ENCODE measurements at regions not wholly inside any gene's neighbourhood (a gene's known extent, or its start where the extent isn't known, plus 50 kb on each side); places are given as distances from the start of the nearest gene placed in this dataset.
A peak's percentile ranks its signal among the peaks of the same experiment; 100 is the strongest.

DNA sequence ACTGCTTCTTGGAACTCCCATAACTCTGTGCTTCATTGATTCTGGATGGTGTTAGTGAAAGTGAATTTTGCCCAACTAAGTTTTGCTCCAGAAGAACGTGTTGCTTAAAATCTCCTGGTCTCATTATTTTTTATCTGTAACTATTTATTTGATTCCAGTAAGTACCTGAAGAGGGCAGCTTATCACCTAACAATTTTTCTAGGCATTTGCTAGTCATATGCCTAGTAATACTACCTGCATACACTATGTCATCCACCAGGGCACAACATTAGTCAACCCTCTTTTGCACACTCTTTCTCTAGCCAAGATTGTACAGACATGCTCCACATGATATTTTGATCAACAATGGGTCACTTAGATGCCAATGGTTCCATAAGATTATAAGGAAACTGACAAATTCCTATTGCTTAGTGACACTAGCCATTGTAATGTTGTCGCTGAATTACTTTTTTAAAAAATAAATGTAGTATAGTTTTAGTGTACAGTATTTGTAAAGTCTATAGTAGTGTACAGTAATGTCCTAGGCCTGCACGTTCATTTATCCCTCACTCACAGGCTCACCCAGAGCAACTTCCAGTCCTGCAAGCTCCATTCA, 499.9 kb upstream of the AADAT start:
- TF ChIP-seq, protein P1, sequence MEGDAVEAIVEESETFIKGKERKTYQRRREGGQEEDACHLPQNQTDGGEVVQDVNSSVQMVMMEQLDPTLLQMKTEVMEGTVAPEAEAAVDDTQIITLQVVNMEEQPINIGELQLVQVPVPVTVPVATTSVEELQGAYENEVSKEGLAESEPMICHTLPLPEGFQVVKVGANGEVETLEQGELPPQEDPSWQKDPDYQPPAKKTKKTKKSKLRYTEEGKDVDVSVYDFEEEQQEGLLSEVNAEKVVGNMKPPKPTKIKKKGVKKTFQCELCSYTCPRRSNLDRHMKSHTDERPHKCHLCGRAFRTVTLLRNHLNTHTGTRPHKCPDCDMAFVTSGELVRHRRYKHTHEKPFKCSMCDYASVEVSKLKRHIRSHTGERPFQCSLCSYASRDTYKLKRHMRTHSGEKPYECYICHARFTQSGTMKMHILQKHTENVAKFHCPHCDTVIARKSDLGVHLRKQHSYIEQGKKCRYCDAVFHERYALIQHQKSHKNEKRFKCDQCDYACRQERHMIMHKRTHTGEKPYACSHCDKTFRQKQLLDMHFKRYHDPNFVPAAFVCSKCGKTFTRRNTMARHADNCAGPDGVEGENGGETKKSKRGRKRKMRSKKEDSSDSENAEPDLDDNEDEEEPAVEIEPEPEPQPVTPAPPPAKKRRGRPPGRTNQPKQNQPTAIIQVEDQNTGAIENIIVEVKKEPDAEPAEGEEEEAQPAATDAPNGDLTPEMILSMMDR (IDR thresholded peaks at IDR 0.05; ENCODE audit: unreplicated experiment): peak; percentile 34
- intact Hi-C loops (cut with micrococcal nuclease): loop anchor here (1.0 to 10.0 kb wide), 5 partner anchors 264 to 1613 kb away; no protein-coding TSS in a partner anchor
- Mint-ChIP-seq H3K36me3 (ENCODE audit: insufficient read depth, unreplicated experiment) (no peaks in the 10 kb centered on the region), H3K4me1 (ENCODE audit: insufficient read depth, unreplicated experiment) (no peaks in the 10 kb centered on the region), H3K9me3 (ENCODE audit: unreplicated experiment) (no peaks in the 10 kb centered on the region), H3K4me3 (ENCODE audit: unreplicated experiment) (no peak overlapping the region), H3K27ac (ENCODE audit: low read depth, unreplicated experiment) (no peak overlapping the region), H3K27me3 (ENCODE audit: insufficient read depth, unreplicated experiment) (no peaks in the 10 kb centered on the region)
- ChIA-PET CTCF (interaction anchor here (0.6 to 12.9 kb wide), 25 partner anchors 13 to 1612 kb away, joined by 3 to 110 read pairs (median 4); no protein-coding TSS in a partner anchor), POLR2A (interaction anchor here (0.6 to 1.3 kb wide), 3 partner anchors 10 to 502 kb away, joined by 3 to 4 read pairs (median 3); no protein-coding TSS in a partner anchor)
- peak; percentile 61 for DNase-seq (ENCODE audit: unreplicated experiment)
- BruUV-seq (replicated peaks): no TSS peak

DNA sequence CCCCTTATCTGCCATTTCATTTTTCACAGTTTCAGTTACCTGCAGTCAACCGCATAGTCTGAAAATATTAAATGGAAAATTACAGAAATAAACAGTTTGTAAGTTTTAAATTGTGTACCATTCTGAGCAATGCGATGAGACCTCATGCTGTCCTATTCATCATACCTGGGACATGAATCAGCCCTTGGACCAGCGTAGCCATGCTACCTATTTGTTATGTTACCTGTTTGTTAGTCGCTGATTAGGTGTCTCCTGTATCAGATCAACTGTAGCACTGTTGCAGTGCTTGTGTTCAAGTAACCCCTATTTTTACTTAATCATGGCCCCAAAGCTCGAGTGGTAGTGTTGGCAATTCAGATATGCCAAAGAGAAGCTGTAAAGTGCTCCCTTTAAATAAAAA, 492.2 kb upstream of the AADAT start:
- intact Hi-C loops (cut with micrococcal nuclease): loop anchor here (10.0 kb wide), 1 partner anchor 1203 kb away; no protein-coding TSS in a partner anchor
- DNase-seq (ENCODE audit: unreplicated experiment): no peak
- no peaks in the 10 kb centered on the region for H3K27me3 Mint-ChIP-seq (ENCODE audit: insufficient read depth, unreplicated experiment)
- ChIA-PET CTCF (no interaction called here), POLR2A (interaction anchor here (0.6 kb wide), 1 partner anchor 243 kb away, joined by 3 read pairs; no protein-coding TSS in a partner anchor)
- H3K36me3 Mint-ChIP-seq (ENCODE audit: insufficient read depth, unreplicated experiment): no peaks in the 10 kb centered on the region
- H3K4me3 Mint-ChIP-seq (ENCODE audit: unreplicated experiment): no peak overlapping the region
- TF ChIP-seq, protein P1 (IDR thresholded peaks at IDR 0.05; ENCODE audit: unreplicated experiment): no peak
- peaks cover 9% of the 10 kb centered on the region for H3K9me3 Mint-ChIP-seq (ENCODE audit: unreplicated experiment)
- BruUV-seq (replicated peaks): no TSS peak
- no peaks in the 10 kb centered on the region for H3K4me1 Mint-ChIP-seq (ENCODE audit: insufficient read depth, unreplicated experiment)
- H3K27ac Mint-ChIP-seq (ENCODE audit: low read depth, unreplicated experiment): no peak overlapping the region

DNA sequence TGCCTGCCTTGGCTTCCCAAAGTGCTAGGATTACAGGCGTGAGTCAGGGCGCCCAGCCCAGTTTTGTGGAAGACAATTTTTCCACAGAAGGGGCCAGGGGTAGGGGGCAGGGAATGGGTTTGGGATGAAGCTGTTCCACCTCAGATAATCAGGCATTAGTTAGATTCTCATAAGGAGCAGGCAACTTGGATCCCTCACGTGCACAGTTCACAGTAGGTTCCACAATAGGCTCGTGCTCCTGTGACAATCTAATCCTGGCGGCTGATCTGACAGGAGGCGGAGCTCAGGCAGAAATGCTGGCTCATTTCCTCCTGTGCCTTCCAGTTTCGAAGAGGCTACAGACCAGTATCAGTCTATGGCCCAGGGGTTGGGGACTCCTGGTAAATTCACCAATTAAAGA, 491.6 kb upstream of the AADAT start:
- intact Hi-C loops (cut with micrococcal nuclease): loop anchor here (10.0 kb wide), 1 partner anchor 1203 kb away; no protein-coding TSS in a partner anchor
- DNase-seq (ENCODE audit: unreplicated experiment): no peak
- CTCF ChIA-PET: interaction anchor here (0.6 kb wide), 1 partner anchor 1249 kb away, joined by 3 read pairs; no protein-coding TSS in a partner anchor
- Mint-ChIP-seq H3K27me3 (ENCODE audit: insufficient read depth, unreplicated experiment) (no peaks in the 10 kb centered on the region), H3K9me3 (ENCODE audit: unreplicated experiment) (peaks cover 9% of the 10 kb centered on the region), H3K27ac (ENCODE audit: low read depth, unreplicated experiment) (no peak overlapping the region), H3K4me3 (ENCODE audit: unreplicated experiment) (no peak overlapping the region), H3K4me1 (ENCODE audit: insufficient read depth, unreplicated experiment) (no peaks in the 10 kb centered on the region), H3K36me3 (ENCODE audit: insufficient read depth, unreplicated experiment) (no peaks in the 10 kb centered on the region)
- TF ChIP-seq, protein P1 (IDR thresholded peaks at IDR 0.05; ENCODE audit: unreplicated experiment): no peak
- BruUV-seq (replicated peaks): no TSS peak
- POLR2A ChIA-PET: interaction anchor here (0.6 kb wide), 1 partner anchor 243 kb away, joined by 3 read pairs; no protein-coding TSS in a partner anchor

DNA sequence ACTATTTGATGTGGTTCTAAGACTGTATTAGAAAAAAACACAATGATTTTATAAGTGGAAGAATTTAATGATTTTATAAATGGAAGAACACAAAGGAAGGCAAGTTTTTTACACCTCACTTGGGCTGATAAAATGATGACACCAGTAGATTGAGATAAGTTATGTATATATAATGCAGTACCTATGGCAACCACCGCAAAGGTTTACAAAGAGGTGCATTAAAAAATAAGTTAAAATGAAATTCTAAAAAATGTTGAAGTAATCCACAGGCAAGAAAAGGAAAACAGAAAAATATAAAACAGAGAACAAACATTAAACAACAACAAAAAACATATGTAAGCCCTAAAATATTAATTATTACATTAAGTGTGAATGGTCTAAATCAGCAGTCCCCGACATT, 490.9 kb upstream of the AADAT start:
- Mint-ChIP-seq H3K4me3 (ENCODE audit: unreplicated experiment) (no peak overlapping the region), H3K27me3 (ENCODE audit: insufficient read depth, unreplicated experiment) (no peaks in the 10 kb centered on the region), H3K4me1 (ENCODE audit: insufficient read depth, unreplicated experiment) (no peaks in the 10 kb centered on the region), H3K36me3 (ENCODE audit: insufficient read depth, unreplicated experiment) (no peaks in the 10 kb centered on the region), H3K9me3 (ENCODE audit: unreplicated experiment) (peaks cover 9% of the 10 kb centered on the region), H3K27ac (ENCODE audit: low read depth, unreplicated experiment) (no peak overlapping the region)
- TF ChIP-seq, protein P1 (IDR thresholded peaks at IDR 0.05; ENCODE audit: unreplicated experiment): no peak
- intact Hi-C loops (cut with micrococcal nuclease): loop anchor here (10.0 kb wide), 1 partner anchor 1204 kb away; no protein-coding TSS in a partner anchor
- no peak for DNase-seq (ENCODE audit: unreplicated experiment)
- BruUV-seq (replicated peaks): no TSS peak
- ChIA-PET POLR2A (no interaction called here), CTCF (interaction anchor here (0.6 kb wide), 1 partner anchor 1250 kb away, joined by 3 read pairs; no protein-coding TSS in a partner anchor)
